Prostate gland (tissue), 2 donors: ENCODE measurements at regions not wholly inside any gene's neighbourhood (a gene's known extent, or its start where the extent isn't known, plus 50 kb on each side); places are given as distances from the start of the nearest gene placed in this dataset.
A peak's percentile ranks its signal among the peaks of the same experiment; 100 is the strongest.

Experiments
- DNase-seq: peaks from one replicate; pipeline ENCODE4 v3.0.0-alpha.2; 2019; ENCODE audit warnings: low spot score
- H3K27ac ChIP-seq, 2 donors: fragments of 200-600 bp; sonication (generic); 2 replicates each; pipeline ENCODE4 v1.5.1; 2017 to 2019
- H3K27me3 ChIP-seq: fragments of 200-600 bp; sonication (generic); replicated peaks from 2 replicates; pipeline ENCODE4 v1.5.1; 2019; ENCODE audit not compliant: insufficient read depth
- H3K36me3 ChIP-seq, 2 donors: fragments of 200-600 bp; sonication (generic); 1 replicate in 1 of 2; 2 replicates in 1 of 2; pipeline versions ENCODE4 v1.5.1 to v1.8.1; 2017 to 2019
- H3K4me1 ChIP-seq: fragments of 200-600 bp; sonication (generic); replicated peaks from 2 replicates; pipeline ENCODE4 v1.5.1; 2019
- H3K4me3 ChIP-seq, 2 donors: fragments of 200-600 bp; sonication (generic); 2 replicates each; pipeline ENCODE4 v1.5.1; 2017 to 2019
- H3K9me3 ChIP-seq: fragments of 200-600 bp; sonication (generic); 2 replicates; pipeline ENCODE4 v1.5.1; 2017
- POLR2A ChIP-seq: fragments of 450-650 bp; IDR thresholded peaks from one replicate; pipeline ENCODE4 v1.6.1; 2016; ENCODE audit warnings: antibody characterized with exemption, mild to moderate bottlenecking
- POLR2AphosphoS5 ChIP-seq: sonication (generic); formaldehyde crosslinking; IDR thresholded peaks from one replicate; pipeline ENCODE4 v1.6.1; 2017; ENCODE audit warnings: antibody characterized with exemption
- WGBS: methylation state at CpG from one replicate; pipeline ENCODE4 v1.1.5; 2018; 5-methylcytosine and 5-hydroxymethylcytosine counted together
- intact Hi-C: fragments of 100-400 bp; cut with DNase I; formaldehyde crosslinking; loops from one replicate; pipeline ENCODE4 v1.14.2; 2022
- TF ChIP-seq, protein P1 (sequence below), 4 experiments: fragments of 200-600 bp in 2 of 4; fragments of 450-650 bp in 2 of 4; sonication (generic) in 2 of 4; IDR thresholded peaks; 1 replicate in 3 of 4; 2 replicates in 1 of 4; pipeline ENCODE4 v1.5.1; 2016 to 2019; ENCODE audit warnings: antibody characterized with exemption in 4 of 4, mild to moderate bottlenecking in 2 of 4, moderate library complexity in 2 of 4

DNA sequence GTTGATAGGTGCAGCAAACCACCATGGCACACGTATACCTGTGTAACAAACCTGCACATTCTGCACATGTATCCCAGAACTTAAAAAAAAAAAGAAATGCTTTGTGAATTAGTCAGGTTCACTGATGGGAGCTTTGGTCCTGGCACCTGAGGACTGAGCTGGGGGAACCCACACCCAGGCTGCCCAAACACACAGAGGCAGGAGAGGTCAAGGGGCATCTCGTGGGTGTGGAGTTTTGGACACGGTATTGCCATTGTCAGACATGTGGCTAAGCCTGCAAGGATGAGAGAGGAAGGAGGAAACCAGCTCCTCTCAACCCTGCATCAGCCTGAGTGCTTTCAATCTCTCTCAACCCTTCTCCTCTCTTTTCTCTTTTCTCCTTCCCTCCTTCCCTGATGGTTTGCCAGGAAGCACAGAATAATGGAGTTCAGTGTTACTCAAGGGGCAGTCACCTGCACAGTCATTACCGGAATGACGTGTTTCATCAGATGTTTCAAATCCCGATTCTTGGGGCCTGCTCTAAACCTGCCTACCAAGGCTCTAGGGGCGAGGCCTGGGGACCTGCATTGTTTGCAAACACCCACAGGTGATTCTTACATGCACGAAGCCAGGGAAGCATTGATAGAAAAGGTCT is 89.9 kb upstream of the NEDD9 start:
- H3K36me3 ChIP-seq: no peaks in the 10 kb centered on the region
- no peak overlapping the region for H3K27ac ChIP-seq
- no peaks in the 10 kb centered on the region for H3K9me3 ChIP-seq
- H3K4me1 ChIP-seq: no peaks in the 10 kb centered on the region
- 76% methylated on average over 8 of the region's 8 CpGs for WGBS
- no peak overlapping the region for H3K4me3 ChIP-seq
- no peak for DNase-seq
- H3K27me3 ChIP-seq: no peaks in the 10 kb centered on the region
- TF ChIP-seq POLR2A (no peak), POLR2AphosphoS5 (no peak)
- TF ChIP-seq, protein P1, sequence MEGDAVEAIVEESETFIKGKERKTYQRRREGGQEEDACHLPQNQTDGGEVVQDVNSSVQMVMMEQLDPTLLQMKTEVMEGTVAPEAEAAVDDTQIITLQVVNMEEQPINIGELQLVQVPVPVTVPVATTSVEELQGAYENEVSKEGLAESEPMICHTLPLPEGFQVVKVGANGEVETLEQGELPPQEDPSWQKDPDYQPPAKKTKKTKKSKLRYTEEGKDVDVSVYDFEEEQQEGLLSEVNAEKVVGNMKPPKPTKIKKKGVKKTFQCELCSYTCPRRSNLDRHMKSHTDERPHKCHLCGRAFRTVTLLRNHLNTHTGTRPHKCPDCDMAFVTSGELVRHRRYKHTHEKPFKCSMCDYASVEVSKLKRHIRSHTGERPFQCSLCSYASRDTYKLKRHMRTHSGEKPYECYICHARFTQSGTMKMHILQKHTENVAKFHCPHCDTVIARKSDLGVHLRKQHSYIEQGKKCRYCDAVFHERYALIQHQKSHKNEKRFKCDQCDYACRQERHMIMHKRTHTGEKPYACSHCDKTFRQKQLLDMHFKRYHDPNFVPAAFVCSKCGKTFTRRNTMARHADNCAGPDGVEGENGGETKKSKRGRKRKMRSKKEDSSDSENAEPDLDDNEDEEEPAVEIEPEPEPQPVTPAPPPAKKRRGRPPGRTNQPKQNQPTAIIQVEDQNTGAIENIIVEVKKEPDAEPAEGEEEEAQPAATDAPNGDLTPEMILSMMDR (IDR thresholded peaks at IDR 0.05): no peak
- intact Hi-C loops: no loop called here

DNA sequence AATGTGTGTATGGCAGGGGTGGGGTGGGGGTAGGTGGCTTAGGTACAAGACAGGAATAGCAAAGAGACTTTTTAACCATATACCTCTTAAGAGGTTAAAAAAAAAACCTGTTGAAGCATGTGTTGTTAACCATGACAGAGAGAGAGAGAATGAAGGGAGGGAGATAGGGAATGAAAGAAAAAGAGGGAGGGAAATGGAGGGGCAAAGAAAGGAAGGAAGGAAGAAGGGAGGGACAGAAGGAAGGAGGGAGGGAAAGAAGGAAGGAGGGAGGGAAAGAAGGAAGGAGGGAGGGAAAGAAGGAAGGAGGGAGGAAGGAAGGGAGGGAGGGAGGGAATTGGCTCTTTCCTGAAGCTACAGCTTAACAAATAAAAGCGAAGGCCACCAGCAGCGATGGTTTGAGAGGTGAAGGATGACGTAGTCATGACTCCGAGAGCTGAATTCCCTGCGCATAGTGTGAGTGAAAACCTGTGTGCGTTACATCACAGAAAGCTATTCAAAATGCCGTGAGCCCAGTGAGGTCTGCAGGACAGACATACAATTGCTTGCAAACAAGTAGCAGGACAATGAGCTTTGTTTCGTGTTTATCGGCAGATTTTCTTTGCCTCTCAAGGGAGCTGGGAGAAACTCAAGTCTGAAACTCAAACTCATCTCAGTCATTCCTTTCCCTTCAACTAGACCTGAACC is 88.6 kb upstream of the NEDD9 start:
- no peak overlapping the region for H3K27ac ChIP-seq
- intact Hi-C loops: no loop called here
- H3K4me1 ChIP-seq: no peaks in the 10 kb centered on the region
- no peak for DNase-seq
- no peaks in the 10 kb centered on the region for H3K9me3 ChIP-seq
- TF ChIP-seq POLR2AphosphoS5: no peak
- TF ChIP-seq, protein P1 (IDR thresholded peaks at IDR 0.05): no peak
- TF ChIP-seq POLR2A: no peak
- no peaks in the 10 kb centered on the region for H3K27me3 ChIP-seq
- WGBS: 83% methylated on average over 9 of the region's 9 CpGs
- H3K4me3 ChIP-seq: no peak overlapping the region
- H3K36me3 ChIP-seq: no peaks in the 10 kb centered on the region

DNA sequence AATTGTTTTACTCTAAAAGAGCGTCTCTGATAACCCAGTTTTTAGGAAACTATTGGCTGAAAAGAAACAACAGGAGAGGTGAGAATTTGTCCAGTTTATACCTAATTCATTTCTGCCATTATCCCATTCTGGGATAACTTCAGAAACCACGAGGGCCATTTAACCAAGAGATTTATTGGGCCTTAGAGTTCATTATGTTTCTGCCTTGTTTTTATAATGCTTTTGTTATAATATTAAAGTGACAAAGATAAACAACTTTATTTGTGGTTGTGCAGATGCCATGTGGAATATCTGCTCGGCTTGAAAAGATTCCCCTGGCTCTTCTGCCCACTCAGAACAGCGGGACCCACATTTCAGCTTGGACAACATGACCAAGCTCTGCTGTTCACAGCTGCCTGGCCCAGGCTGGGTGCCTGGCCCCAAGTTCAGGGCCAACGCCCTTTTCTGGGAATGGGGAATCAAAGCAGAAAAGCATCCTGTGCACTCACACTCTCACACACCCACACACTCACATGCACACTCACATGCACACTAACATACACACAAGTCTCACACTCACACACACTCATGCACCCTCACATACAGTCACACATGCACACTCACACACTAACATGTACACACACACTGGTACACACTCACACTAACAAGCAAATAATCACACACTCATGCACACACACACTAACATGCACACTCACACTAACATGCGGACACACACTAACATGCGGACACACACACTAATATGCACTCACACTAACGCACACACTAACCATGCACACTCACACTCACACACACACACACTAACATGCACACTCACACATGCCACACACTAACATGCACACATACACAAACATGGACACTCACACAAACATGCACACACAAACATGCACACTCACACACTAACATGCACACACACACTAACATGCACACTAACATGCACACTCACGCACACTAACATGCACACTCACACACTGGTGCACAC is 86.7 kb upstream of the NEDD9 start:
- WGBS: 69% methylated on average over 9 of the region's 9 CpGs
- no peak for DNase-seq
- intact Hi-C loops: loop anchor here (5.0 kb wide), 1 partner anchor 43 kb away; no protein-coding TSS in a partner anchor
- TF ChIP-seq POLR2A (no peak), POLR2AphosphoS5 (peak; percentile 59)
- TF ChIP-seq, protein P1 (IDR thresholded peaks at IDR 0.05): no peak
- no peaks in the 10 kb centered on the region for H3K36me3 ChIP-seq
- H3K4me1 ChIP-seq: no peaks in the 10 kb centered on the region
- no peak overlapping the region for H3K4me3 ChIP-seq
- H3K27me3 ChIP-seq: no peaks in the 10 kb centered on the region
- no peaks in the 10 kb centered on the region for H3K9me3 ChIP-seq
- peak overlapping the region; percentile 48 to 60 for H3K27ac ChIP-seq

DNA sequence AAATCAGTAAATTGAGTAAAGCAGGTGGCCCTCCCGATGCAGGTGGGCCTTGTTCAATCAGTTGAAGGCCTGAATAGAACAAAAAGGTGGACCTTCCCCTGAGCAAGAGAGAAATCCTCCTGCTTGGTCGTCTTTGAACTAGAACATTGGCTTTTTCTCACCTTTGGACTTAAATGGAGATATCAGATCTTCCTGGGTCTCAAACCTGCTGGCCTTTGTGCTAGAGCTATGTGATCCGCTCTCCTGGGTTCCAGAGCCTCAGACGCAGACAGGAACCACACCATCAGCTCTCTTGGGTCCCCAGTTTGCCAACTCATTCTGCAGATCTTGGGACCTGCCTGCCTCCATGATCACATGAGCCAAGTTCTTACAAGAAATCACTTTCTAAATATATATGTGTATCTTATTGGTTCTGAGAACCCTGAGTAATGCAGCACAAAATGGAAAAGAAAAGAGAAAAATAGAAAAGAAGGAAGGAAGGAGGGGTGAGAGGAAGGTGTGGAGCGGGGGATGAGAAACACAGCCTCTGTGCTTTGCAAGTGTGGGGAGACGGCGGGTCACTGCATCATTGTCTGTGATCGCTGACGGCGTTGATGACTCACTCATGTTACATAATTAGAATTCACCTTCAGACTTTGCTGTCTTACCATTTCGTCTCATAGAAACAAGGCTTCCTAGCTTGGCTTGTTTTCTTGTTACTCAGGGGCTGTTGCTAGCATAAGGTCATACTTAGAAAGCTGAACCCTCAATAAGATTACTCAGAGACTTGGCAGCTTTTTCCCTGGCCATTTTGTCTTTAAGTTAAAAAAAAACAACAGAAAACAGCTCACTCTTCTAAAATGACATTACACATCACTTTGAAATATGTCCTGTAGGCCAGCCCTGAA is 85.7 kb upstream of the NEDD9 start:
- Histone ChIP-seq H3K27me3 (no peaks in the 10 kb centered on the region), H3K4me1 (no peaks in the 10 kb centered on the region), H3K9me3 (no peaks in the 10 kb centered on the region), H3K4me3 (no peak overlapping the region), H3K36me3 (no peaks in the 10 kb centered on the region), H3K27ac (peak overlapping the region; percentile 48 to 60)
- no peak for TF ChIP-seq POLR2AphosphoS5
- no peak for TF ChIP-seq POLR2A
- TF ChIP-seq, protein P1 (IDR thresholded peaks at IDR 0.05): no peak
- intact Hi-C loops: loop anchor here (5.0 kb wide), 1 partner anchor 44 kb away; no protein-coding TSS in a partner anchor
- 70% methylated on average over 11 of the region's 11 CpGs for WGBS
- no peak for DNase-seq
